GM18511 (cell line): ENCODE measurements at regions not wholly inside any gene's neighbourhood (a gene's known extent, or its start where the extent isn't known, plus 50 kb on each side); places are given as distances from the start of the nearest gene placed in this dataset.

Source experiments
- ATAC-seq: cut with Tn5 transposase; IDR thresholded peaks from one replicate; pipeline ENCODE4 v1.9.1; 2021; ENCODE audit warnings: mild to moderate bottlenecking, moderate library complexity; ENCODE audit not compliant: unreplicated experiment

- no peak for ATAC-seq
Observed at GRCh38 chr1:185375583-185375982, 58.5 kb upstream of the IVNS1ABP start.

DNA sequence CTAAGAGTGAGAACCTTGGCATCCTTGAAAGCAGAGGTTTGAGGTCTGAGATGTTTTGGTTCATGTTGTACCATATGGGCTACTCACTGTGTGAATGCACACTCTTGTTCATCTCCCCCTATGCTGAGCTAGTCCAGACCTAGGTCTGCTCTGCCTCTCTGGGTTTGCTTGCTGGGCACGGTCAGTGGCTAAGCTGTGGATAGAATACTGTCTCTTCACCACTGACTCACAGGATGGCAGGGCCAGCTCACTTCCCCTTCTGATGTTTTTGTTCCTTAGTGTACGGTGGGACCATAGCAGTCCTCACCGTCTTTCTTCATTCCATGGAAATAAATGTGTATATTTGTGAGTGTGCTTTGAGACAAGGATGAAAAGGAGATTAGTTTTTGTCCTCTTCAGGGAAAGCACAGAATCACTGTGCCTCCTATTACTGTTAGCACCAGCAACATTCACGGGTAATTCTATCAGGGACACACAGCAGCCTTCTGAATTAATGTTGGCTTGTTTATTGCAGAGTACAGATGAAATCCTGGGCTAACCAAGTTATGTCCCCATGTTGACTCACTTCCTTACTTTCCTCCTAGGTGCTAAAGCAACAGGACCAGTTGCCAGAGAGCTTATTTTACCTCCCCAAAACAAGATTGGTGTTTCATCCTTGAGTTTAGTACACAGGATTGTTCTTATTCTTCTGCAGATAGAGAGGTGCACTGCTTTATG is 56.9 kb upstream of the IVNS1ABP start:
- ATAC-seq, result no peak

- no peak for ATAC-seq
Observed at GRCh38 chr1:185369786-185370185, 52.7 kb upstream of the IVNS1ABP start.

DNA sequence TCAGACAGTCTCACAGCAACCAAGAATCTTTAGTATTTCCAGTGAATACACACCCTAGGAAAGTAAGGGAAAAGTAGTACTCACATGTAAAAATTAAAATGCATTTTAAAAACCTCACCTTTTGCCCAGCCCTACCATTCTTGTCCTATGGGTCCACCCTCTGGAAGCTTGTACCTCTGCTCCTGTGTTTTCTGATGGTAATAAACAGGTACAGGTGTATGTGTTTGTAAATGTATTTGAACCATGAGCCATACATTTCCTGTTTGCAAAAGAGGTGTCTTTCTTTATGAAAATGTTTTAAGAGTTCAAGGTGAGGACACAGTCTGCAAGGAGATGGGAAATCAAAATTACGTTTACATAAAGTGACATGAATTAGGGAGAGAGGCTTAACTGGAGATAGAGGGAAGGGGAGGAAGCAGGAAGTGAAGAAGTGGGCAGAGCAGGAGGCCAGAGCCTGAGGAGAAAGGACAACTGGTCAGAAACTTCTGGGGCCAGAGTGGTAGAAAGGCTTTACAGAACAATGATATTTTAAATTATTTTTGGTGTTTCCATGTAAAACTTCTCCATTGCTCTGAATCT is 52.0 kb upstream of the IVNS1ABP start:
- ATAC-seq, result no peak

- ATAC-seq, result no peak
Observed at GRCh38 chr1:185368313-185368855, 51.3 kb upstream of the IVNS1ABP start.

DNA sequence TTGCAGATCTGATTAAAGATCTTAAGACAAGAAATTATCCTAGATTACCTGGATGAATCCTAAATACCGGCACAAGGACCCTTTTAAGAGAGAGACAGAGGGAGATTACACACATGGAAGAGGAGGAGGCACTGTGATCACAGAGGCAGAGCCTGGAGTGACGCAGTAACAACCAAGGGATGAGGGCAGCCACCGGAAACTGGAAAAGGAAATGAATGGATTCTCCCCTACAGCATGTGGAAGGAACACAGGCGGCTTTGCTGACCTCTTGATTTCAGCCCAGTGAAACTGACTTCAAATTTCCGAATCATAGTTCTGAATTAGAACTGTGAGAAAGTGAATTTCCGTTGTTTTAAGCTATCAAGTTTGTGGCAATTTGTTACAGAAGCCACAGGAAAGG is 50.2 kb upstream of the IVNS1ABP start:
- ATAC-seq, result no peak
